K562 (cell line): ENCODE measurements at regions not wholly inside any gene's neighbourhood (a gene's known extent, or its start where the extent isn't known, plus 50 kb on each side); places are given as distances from the start of the nearest gene placed in this dataset.

Experiments
- POLR3G ChIP-seq: IDR thresholded peaks from 2 replicates; pipeline ENCODE4 v1.6.1; 2011; ENCODE audit not compliant: insufficient read length, insufficient replicate concordance; ENCODE audit errors: extremely low read depth
- RBM15 ChIP-seq: fragments of 200-400 bp; formaldehyde crosslinking; IDR thresholded peaks from 2 replicates; pipeline ENCODE4 v1.6.1; 2018; ENCODE audit warnings: mild to moderate bottlenecking, low read length, moderate library complexity; ENCODE audit not compliant: insufficient read depth
- SMARCC2 ChIP-seq: fragments of 450-650 bp; IDR thresholded peaks from 2 replicates; pipeline ENCODE4 v1.6.1; 2017; ENCODE audit warnings: antibody characterized with exemption, moderate library complexity, mild to moderate bottlenecking, low read depth
- TEAD2 ChIP-seq: fragments of 450-650 bp; IDR thresholded peaks from 2 replicates; pipeline ENCODE4 v1.6.1; 2016; ENCODE audit warnings: missing genetic modification characterization, control low read depth, missing compliant biosample characterization
- ZNF347 ChIP-seq: fragments of 450-650 bp; formaldehyde crosslinking; IDR thresholded peaks from 2 replicates; pipeline ENCODE4 v1.4.0; 2020; ENCODE audit warnings: low read depth, mild to moderate bottlenecking, moderate library complexity
- TF ChIP-seq, protein P1 (sequence below): sonication (generic); formaldehyde crosslinking; IDR thresholded peaks from 2 replicates; pipeline ENCODE4 v1.8.1; 2023; ENCODE audit warnings: missing genetic modification reagents, mild to moderate bottlenecking, borderline replicate concordance
- TF ChIP-seq, protein P2 (sequence below): fragments of 250-450 bp; sonication (Bioruptor Pico); IDR thresholded peaks from 2 replicates; pipeline ENCODE4 v1.5.0; 2021

- TF ChIP-seq, protein P1, sequence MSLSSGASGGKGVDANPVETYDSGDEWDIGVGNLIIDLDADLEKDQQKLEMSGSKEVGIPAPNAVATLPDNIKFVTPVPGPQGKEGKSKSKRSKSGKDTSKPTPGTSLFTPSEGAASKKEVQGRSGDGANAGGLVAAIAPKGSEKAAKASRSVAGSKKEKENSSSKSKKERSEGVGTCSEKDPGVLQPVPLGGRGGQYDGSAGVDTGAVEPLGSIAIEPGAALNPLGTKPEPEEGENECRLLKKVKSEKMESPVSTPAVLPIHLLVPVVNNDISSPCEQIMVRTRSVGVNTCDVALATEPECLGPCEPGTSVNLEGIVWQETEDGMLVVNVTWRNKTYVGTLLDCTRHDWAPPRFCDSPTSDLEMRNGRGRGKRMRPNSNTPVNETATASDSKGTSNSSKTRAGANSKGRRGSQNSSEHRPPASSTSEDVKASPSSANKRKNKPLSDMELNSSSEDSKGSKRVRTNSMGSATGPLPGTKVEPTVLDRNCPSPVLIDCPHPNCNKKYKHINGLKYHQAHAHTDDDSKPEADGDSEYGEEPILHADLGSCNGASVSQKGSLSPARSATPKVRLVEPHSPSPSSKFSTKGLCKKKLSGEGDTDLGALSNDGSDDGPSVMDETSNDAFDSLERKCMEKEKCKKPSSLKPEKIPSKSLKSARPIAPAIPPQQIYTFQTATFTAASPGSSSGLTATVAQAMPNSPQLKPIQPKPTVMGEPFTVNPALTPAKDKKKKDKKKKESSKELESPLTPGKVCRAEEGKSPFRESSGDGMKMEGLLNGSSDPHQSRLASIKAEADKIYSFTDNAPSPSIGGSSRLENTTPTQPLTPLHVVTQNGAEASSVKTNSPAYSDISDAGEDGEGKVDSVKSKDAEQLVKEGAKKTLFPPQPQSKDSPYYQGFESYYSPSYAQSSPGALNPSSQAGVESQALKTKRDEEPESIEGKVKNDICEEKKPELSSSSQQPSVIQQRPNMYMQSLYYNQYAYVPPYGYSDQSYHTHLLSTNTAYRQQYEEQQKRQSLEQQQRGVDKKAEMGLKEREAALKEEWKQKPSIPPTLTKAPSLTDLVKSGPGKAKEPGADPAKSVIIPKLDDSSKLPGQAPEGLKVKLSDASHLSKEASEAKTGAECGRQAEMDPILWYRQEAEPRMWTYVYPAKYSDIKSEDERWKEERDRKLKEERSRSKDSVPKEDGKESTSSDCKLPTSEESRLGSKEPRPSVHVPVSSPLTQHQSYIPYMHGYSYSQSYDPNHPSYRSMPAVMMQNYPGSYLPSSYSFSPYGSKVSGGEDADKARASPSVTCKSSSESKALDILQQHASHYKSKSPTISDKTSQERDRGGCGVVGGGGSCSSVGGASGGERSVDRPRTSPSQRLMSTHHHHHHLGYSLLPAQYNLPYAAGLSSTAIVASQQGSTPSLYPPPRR (CRISPR knock-in tag): no peak
- TF ChIP-seq RBM15: no peak
- no peak for TF ChIP-seq SMARCC2
- TF ChIP-seq TEAD2: no peak
- TF ChIP-seq, protein P2, sequence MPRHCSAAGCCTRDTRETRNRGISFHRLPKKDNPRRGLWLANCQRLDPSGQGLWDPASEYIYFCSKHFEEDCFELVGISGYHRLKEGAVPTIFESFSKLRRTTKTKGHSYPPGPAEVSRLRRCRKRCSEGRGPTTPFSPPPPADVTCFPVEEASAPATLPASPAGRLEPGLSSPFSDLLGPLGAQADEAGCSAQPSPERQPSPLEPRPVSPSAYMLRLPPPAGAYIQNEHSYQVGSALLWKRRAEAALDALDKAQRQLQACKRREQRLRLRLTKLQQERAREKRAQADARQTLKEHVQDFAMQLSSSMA (CRISPR knock-in tag): no peak
- no peak for TF ChIP-seq ZNF347 (CRISPR knock-in tag)
- no peak for TF ChIP-seq POLR3G
- TF ChIP-seq, all 486 proteins: peak for 0
Measured at GRCh38 chr18:61954096-61954746, 61.4 kb upstream of the RNF152 start (continued).
